ENCODE measurements at regions not wholly inside any gene's neighbourhood (a gene's known extent, or its start where the extent isn't known, plus 50 kb on each side); places are given as distances from the start of the nearest gene placed in this dataset.

GRCh38 chr6:51464956-51465355 lies 622.5 kb downstream of the PKHD1 start:
- POLR2A ChIA-PET, result interaction anchor here (1.0 kb wide), 1 partner anchor 8 kb away, joined by 3 read pairs; no protein-coding TSS in a partner anchor
- SMC1A ChIA-PET (ENCODE audit: uncharacterized antibody, unreplicated experiment), result interaction anchor here (0.6 to 5.5 kb wide), 3 partner anchors 9 to 15 kb away, joined by 3 to 33 read pairs (median 4); no protein-coding TSS in a partner anchor
- ATAC-seq (no peak), FAIRE-seq (no peak), DNase-seq (ENCODE audit: low read depth, low spot score) (no peak)
- no peak overlapping the region for H3K27ac ChIP-seq (ENCODE audit: control insufficient read depth, insufficient read depth)
- H4K20me1 ChIP-seq (ENCODE audit: control insufficient read depth, insufficient read depth), result no peaks in the 10 kb centered on the region
- H3K79me2 ChIP-seq (ENCODE audit: control insufficient read depth, insufficient read depth, low read length), result no peaks in the 10 kb centered on the region
- H3K4me1 ChIP-seq (ENCODE audit: control insufficient read depth, insufficient read depth, low read length), result peaks cover 3% of the 10 kb centered on the region; the same call in 1 of the 2 replicates
- no peak overlapping the region for H3K4me3 ChIP-seq
- intact Hi-C loops (cut with micrococcal nuclease; ENCODE audit: unreplicated experiment) (no loop called here), in situ Hi-C loops (cut with MboI) (no loop called here)
- BruUV-seq (replicated peaks), result no TSS peak
- no peaks in the 10 kb centered on the region for H3K27me3 ChIP-seq (replicated peaks in 1 of 2; ENCODE audit: control insufficient read depth in 2 of 2, insufficient read depth in 2 of 2, low read length in 1 of 2)
- no peak overlapping the region for H2AFZ ChIP-seq (ENCODE audit: control insufficient read depth, low read depth, low read length)
- 5% methylated on average over 1 of the region's 1 CpG for WGBS (ENCODE audit: insufficient coverage, insufficient replicate concordance, low lambda C conversion rate, missing lambda C conversion rate)
- no peaks in the 10 kb centered on the region for H3K36me3 ChIP-seq (ENCODE audit: control insufficient read depth in 2 of 2, insufficient read depth in 2 of 2, low read length in 1 of 2)
- RAD21 ChIA-PET (ENCODE audit: unreplicated experiment), result no interaction called here
- no peak overlapping the region for H3K9ac ChIP-seq (ENCODE audit: control insufficient read depth, insufficient read depth, low read length)
- H3K4me2 ChIP-seq (ENCODE audit: control insufficient read depth, insufficient read depth), result no peak overlapping the region
- CTCF ChIA-PET, result interaction anchor here (0.7 kb wide), 1 partner anchor 10 kb away, joined by 3 read pairs; no protein-coding TSS in a partner anchor
- H3K9me3 ChIP-seq (replicated peaks; ENCODE audit: control insufficient read depth, insufficient read depth, low read length), result no peaks in the 10 kb centered on the region; the same call in 2 of the 3 replicates
- no peak for TF ChIP-seq FOXM1 (IDR thresholded peaks at IDR 0.05; ENCODE audit: low read depth, low read length)
- no peak for TF ChIP-seq E2F8 (IDR thresholded peaks at IDR 0.05; ENCODE audit: low read depth, partially characterized antibody)
- no peak for TF ChIP-seq NR2F1 (conservative IDR thresholded peaks at IDR 0.05)
- TF ChIP-seq MEF2B (IDR thresholded peaks at IDR 0.05; ENCODE audit: partially characterized antibody, poor library complexity, severe bottlenecking), result no peak
- TF ChIP-seq HDGF (IDR thresholded peaks at IDR 0.05), result no peak
- TF ChIP-seq RAD51 (IDR thresholded peaks at IDR 0.05), result no peak
- TF ChIP-seq ATF7 (IDR thresholded peaks at IDR 0.05; ENCODE audit: low read depth), result no peak
- TF ChIP-seq HDAC6 (IDR thresholded peaks at IDR 0.05; ENCODE audit: unreplicated experiment), result no peak
- no peak for TF ChIP-seq EP300 (IDR thresholded peaks at IDR 0.05; ENCODE audit: borderline replicate concordance in 1 of 2, control insufficient read depth in 1 of 2, low read depth in 2 of 2, low read length in 2 of 2)

Data from GM12878 (cell line).